22Rv1 (cell line): ENCODE measurements at regions not wholly inside any gene's neighbourhood (a gene's known extent, or its start where the extent isn't known, plus 50 kb on each side); places are given as distances from the start of the nearest gene placed in this dataset.

Experiments used
- H3K27ac ChIP-seq: fragments of 450-650 bp; 2 replicates; pipeline ENCODE4 v1.5.1; 2017
- CTCF ChIP-seq: fragments of 450-650 bp; IDR thresholded peaks from 2 replicates; pipeline ENCODE4 v1.5.1; 2017; ENCODE audit warnings: mild to moderate bottlenecking
- ZFX ChIP-seq: fragments of 450-650 bp; IDR thresholded peaks from 2 replicates; pipeline ENCODE4 v1.6.1; 2017; ENCODE audit warnings: antibody characterized with exemption, borderline replicate concordance

- no peak overlapping the region for H3K27ac ChIP-seq
- no peak for TF ChIP-seq ZFX
- no peak for TF ChIP-seq CTCF
These were observed 77.6 kb upstream of the FYN start for GRCh38 chr6:111950661-111951496.

- no peak overlapping the region for H3K27ac ChIP-seq
- TF ChIP-seq ZFX (no peak), CTCF (no peak)
These were observed 78.3 kb upstream of the FYN start for GRCh38 chr6:111951497-111952085.

- no peak for TF ChIP-seq ZFX
- no peak for TF ChIP-seq CTCF
- H3K27ac ChIP-seq, result no peak overlapping the region
These were observed 79.0 kb upstream of the FYN start for GRCh38 chr6:111952274-111952673.

- no peak for TF ChIP-seq ZFX
- TF ChIP-seq CTCF, result no peak
- H3K27ac ChIP-seq, result no peak overlapping the region
These were observed 79.7 kb upstream of the FYN start for GRCh38 chr6:111952821-111953540.

GRCh38 chr6:111956098-111956497 is 82.8 kb upstream of the FYN start:
- no peak overlapping the region for H3K27ac ChIP-seq
- no peak for TF ChIP-seq CTCF
- no peak for TF ChIP-seq ZFX

GRCh38 chr6:111957623-111958315 is 84.5 kb upstream of the FYN start:
- H3K27ac ChIP-seq, result no peak overlapping the region
- no peak for TF ChIP-seq CTCF
- no peak for TF ChIP-seq ZFX
